A673 (cell line): ENCODE measurements at regions not wholly inside any gene's neighbourhood (a gene's known extent, or its start where the extent isn't known, plus 50 kb on each side); places are given as distances from the start of the nearest gene placed in this dataset.

Experiments used
- EZH2 ChIP-seq: fragments of 200-600 bp; sonication (generic); IDR thresholded peaks from 2 replicates; pipeline ENCODE4 v1.6.1; 2017; ENCODE audit warnings: borderline replicate concordance, low read depth, mild to moderate bottlenecking, mixed read lengths, antibody characterized with exemption, low read length; ENCODE audit not compliant: poor library complexity, severe bottlenecking
- TF ChIP-seq, protein P1 (sequence below): fragments of 300-800, 200-600 bp; sonication (generic); conservative IDR thresholded peaks from 2 replicates; pipeline ENCODE4 v1.5.1; 2017; ENCODE audit warnings: low read depth, mild to moderate bottlenecking, antibody characterized with exemption, low read length, moderate library complexity, mixed read lengths

DNA sequence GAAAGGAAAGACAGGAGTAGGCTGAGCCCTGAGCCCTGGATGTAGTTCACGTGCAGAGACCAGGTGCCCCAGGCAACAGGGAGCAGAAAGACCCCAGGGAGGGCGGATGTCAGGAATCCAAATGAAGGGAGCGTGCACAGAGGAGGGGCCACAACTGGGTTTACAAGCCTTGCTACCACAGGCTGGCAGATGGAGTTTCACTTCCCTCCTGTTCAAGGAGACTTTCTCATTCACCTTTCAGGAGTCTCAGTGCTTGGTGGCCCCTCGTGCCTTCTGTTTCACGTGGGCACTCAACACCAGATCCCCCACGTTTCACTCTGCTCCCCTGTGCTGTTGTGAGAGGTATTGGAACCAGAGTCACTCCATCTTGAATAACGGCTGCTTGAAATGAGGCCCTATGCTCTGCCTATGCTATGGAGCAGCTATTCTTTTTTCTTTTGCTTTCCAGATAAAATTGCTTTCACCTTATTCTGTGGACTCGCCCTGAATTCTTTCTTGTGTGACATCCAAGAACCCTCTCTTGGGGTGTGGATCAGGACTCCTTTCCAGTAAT, 601.4 kb upstream of the IGFBP3 start:
- TF ChIP-seq, protein P1, sequence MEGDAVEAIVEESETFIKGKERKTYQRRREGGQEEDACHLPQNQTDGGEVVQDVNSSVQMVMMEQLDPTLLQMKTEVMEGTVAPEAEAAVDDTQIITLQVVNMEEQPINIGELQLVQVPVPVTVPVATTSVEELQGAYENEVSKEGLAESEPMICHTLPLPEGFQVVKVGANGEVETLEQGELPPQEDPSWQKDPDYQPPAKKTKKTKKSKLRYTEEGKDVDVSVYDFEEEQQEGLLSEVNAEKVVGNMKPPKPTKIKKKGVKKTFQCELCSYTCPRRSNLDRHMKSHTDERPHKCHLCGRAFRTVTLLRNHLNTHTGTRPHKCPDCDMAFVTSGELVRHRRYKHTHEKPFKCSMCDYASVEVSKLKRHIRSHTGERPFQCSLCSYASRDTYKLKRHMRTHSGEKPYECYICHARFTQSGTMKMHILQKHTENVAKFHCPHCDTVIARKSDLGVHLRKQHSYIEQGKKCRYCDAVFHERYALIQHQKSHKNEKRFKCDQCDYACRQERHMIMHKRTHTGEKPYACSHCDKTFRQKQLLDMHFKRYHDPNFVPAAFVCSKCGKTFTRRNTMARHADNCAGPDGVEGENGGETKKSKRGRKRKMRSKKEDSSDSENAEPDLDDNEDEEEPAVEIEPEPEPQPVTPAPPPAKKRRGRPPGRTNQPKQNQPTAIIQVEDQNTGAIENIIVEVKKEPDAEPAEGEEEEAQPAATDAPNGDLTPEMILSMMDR: no peak
- TF ChIP-seq EZH2: no peak
